ENCODE measurements at regions not wholly inside any gene's neighbourhood (a gene's known extent, or its start where the extent isn't known, plus 50 kb on each side); places are given as distances from the start of the nearest gene placed in this dataset.

GRCh38 chr11:32312206-32312817 lies 123.0 kb downstream of the WT1 start:
- ChIA-PET POLR2A (no interaction called here), CTCF (no interaction called here)
- DNase-seq: no peak
- Mint-ChIP-seq H3K27ac (no peak overlapping the region), H3K4me1 (peaks cover 0 to 4% (median 0%) of the 10 kb centered on the region in 7 donors), H3K27me3 (peaks cover 5 to 25% (median 8%) of the 10 kb centered on the region in 5 donors), H3K4me3 (no peak overlapping the region), H3K36me3 (no peaks in the 10 kb centered on the region), H3K9me3 (no peaks in the 10 kb centered on the region)
- ATAC-seq: no peak
- no peaks in the 10 kb centered on the region for H3K36me3 ChIP-seq (ENCODE audit: control insufficient read depth in 2 of 3, insufficient read depth in 3 of 3, low read length in 3 of 3)
- H3K9me3 ChIP-seq (ENCODE audit: control insufficient read depth in 2 of 3, low read length in 3 of 3): no peaks in the 10 kb centered on the region
- H3K4me1 ChIP-seq (ENCODE audit: control insufficient read depth in 2 of 2, insufficient read depth in 2 of 2, low read length in 2 of 2): no peaks in the 10 kb centered on the region
- no peaks in the 10 kb centered on the region for H3K27me3 ChIP-seq (ENCODE audit: control insufficient read depth in 2 of 2, insufficient read depth in 2 of 2, low read length in 2 of 2)
- no peak overlapping the region for H3K27ac ChIP-seq (ENCODE audit: low read depth, low read length)
- intact Hi-C loops (cut with micrococcal nuclease): no loop called here
- H3K4me3 ChIP-seq (ENCODE audit: low read length): no peak overlapping the region

GRCh38 chr11:32312865-32313403 lies 122.4 kb downstream of the WT1 start:
- Mint-ChIP-seq H3K36me3 (no peaks in the 10 kb centered on the region), H3K9me3 (no peaks in the 10 kb centered on the region), H3K4me1 (peaks cover 0 to 5% (median 0%) of the 10 kb centered on the region in 7 donors), H3K27me3 (peaks cover 5 to 22% (median 10%) of the 10 kb centered on the region in 5 donors), H3K27ac (no peak overlapping the region), H3K4me3 (no peak overlapping the region)
- Histone ChIP-seq H3K36me3 (ENCODE audit: control insufficient read depth in 2 of 3, insufficient read depth in 3 of 3, low read length in 3 of 3) (no peaks in the 10 kb centered on the region), H3K4me3 (ENCODE audit: low read length) (no peak overlapping the region), H3K27ac (ENCODE audit: low read depth, low read length) (no peak overlapping the region), H3K27me3 (ENCODE audit: control insufficient read depth in 2 of 2, insufficient read depth in 2 of 2, low read length in 2 of 2) (no peaks in the 10 kb centered on the region), H3K4me1 (ENCODE audit: control insufficient read depth in 2 of 2, insufficient read depth in 2 of 2, low read length in 2 of 2) (no peaks in the 10 kb centered on the region), H3K9me3 (ENCODE audit: control insufficient read depth in 2 of 3, low read length in 3 of 3) (no peaks in the 10 kb centered on the region)
- ATAC-seq (peak; percentile 81), DNase-seq (peak in 2 of 9 donors; percentile 5 to 26)
- CTCF ChIA-PET: no interaction called here
- POLR2A ChIA-PET: no interaction called here
- intact Hi-C loops (cut with micrococcal nuclease): no loop called here

DNA sequence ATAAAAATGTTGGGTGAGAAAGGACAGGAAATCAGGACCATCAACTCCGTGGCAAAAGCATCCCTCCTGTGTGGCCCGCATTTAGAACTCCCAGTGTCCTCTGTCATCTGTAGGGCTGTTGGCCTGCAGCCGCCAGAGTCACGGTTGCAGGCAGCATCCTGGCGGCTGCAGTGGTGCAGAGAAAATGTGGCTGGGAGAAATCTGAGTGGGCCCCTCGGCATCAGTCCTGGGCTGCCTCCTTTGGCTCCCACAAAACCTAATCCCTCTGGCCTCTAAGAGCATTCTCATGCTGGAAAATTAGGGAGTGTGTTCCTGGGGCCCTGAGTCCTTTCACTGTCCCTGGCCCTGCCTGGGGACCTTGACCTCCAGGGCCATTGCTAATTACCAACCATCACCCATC lies 121.9 kb downstream of the WT1 start:
- H3K27me3 Mint-ChIP-seq: peaks cover 5 to 26% (median 11%) of the 10 kb centered on the region in 5 donors
- Histone ChIP-seq H3K9me3 (ENCODE audit: control insufficient read depth in 2 of 3, low read length in 3 of 3) (no peaks in the 10 kb centered on the region), H3K27ac (ENCODE audit: low read depth, low read length) (no peak overlapping the region), H3K4me1 (ENCODE audit: control insufficient read depth in 2 of 2, insufficient read depth in 2 of 2, low read length in 2 of 2) (no peaks in the 10 kb centered on the region), H3K36me3 (ENCODE audit: control insufficient read depth in 2 of 3, insufficient read depth in 3 of 3, low read length in 3 of 3) (no peaks in the 10 kb centered on the region), H3K4me3 (ENCODE audit: low read length) (no peak overlapping the region), H3K27me3 (ENCODE audit: control insufficient read depth in 2 of 2, insufficient read depth in 2 of 2, low read length in 2 of 2) (no peaks in the 10 kb centered on the region)
- H3K36me3 Mint-ChIP-seq: no peaks in the 10 kb centered on the region
- intact Hi-C loops (cut with micrococcal nuclease): no loop called here
- CTCF ChIA-PET: interaction anchor here (0.6 kb wide), 1 partner anchor 330 kb away, joined by 3 read pairs; no protein-coding TSS in a partner anchor
- ATAC-seq (no peak), DNase-seq (no peak)
- POLR2A ChIA-PET: no interaction called here
- H3K9me3 Mint-ChIP-seq: no peaks in the 10 kb centered on the region
- peaks cover 0 to 6% (median 0%) of the 10 kb centered on the region in 7 donors for H3K4me1 Mint-ChIP-seq
- H3K27ac Mint-ChIP-seq: no peak overlapping the region
- H3K4me3 Mint-ChIP-seq: no peak overlapping the region

GRCh38 chr11:32315121-32315520 lies 120.2 kb downstream of the WT1 start:
- no peaks in the 10 kb centered on the region for H3K27me3 ChIP-seq (ENCODE audit: control insufficient read depth in 2 of 2, insufficient read depth in 2 of 2, low read length in 2 of 2)
- no peaks in the 10 kb centered on the region for H3K36me3 ChIP-seq (ENCODE audit: control insufficient read depth in 2 of 3, insufficient read depth in 3 of 3, low read length in 3 of 3)
- no peak overlapping the region for H3K4me3 ChIP-seq (ENCODE audit: low read length)
- ATAC-seq: no peak
- ChIA-PET POLR2A (no interaction called here), CTCF (interaction anchor here (0.6 to 1.3 kb wide), 3 partner anchors 9 to 72 kb away, joined by 3 to 4 read pairs (median 3); no protein-coding TSS in a partner anchor)
- Mint-ChIP-seq H3K36me3 (no peaks in the 10 kb centered on the region), H3K4me3 (no peak overlapping the region), H3K4me1 (peaks cover 0 to 6% (median 0%) of the 10 kb centered on the region in 7 donors), H3K27ac (no peak overlapping the region), H3K27me3 (peaks cover 11 to 23% (median 16%) of the 10 kb centered on the region in 5 donors), H3K9me3 (no peaks in the 10 kb centered on the region)
- no peaks in the 10 kb centered on the region for H3K9me3 ChIP-seq (ENCODE audit: control insufficient read depth in 2 of 3, low read length in 3 of 3)
- no peak for DNase-seq
- intact Hi-C loops (cut with micrococcal nuclease): no loop called here
- H3K4me1 ChIP-seq (ENCODE audit: control insufficient read depth in 2 of 2, insufficient read depth in 2 of 2, low read length in 2 of 2): no peaks in the 10 kb centered on the region
- no peak overlapping the region for H3K27ac ChIP-seq (ENCODE audit: low read depth, low read length)

GRCh38 chr11:32316232-32316631 lies 119.1 kb downstream of the WT1 start:
- Histone ChIP-seq H3K36me3 (ENCODE audit: control insufficient read depth in 2 of 3, insufficient read depth in 3 of 3, low read length in 3 of 3) (no peaks in the 10 kb centered on the region), H3K27ac (ENCODE audit: low read depth, low read length) (no peak overlapping the region), H3K27me3 (ENCODE audit: control insufficient read depth in 2 of 2, insufficient read depth in 2 of 2, low read length in 2 of 2) (no peaks in the 10 kb centered on the region), H3K4me1 (ENCODE audit: control insufficient read depth in 2 of 2, insufficient read depth in 2 of 2, low read length in 2 of 2) (no peaks in the 10 kb centered on the region), H3K4me3 (ENCODE audit: low read length) (no peak overlapping the region), H3K9me3 (ENCODE audit: control insufficient read depth in 2 of 3, low read length in 3 of 3) (no peaks in the 10 kb centered on the region)
- Mint-ChIP-seq H3K27me3 (peaks cover 16 to 31% (median 22%) of the 10 kb centered on the region in 5 donors), H3K4me3 (no peak overlapping the region), H3K27ac (no peak overlapping the region), H3K36me3 (no peaks in the 10 kb centered on the region), H3K4me1 (peaks cover 0 to 6% (median 0%) of the 10 kb centered on the region in 7 donors), H3K9me3 (no peaks in the 10 kb centered on the region)
- CTCF ChIA-PET: no interaction called here
- DNase-seq (no peak), ATAC-seq (no peak)
- POLR2A ChIA-PET: no interaction called here
- intact Hi-C loops (cut with micrococcal nuclease): no loop called here

GRCh38 chr11:32316858-32317642 lies 118.3 kb downstream of the WT1 start:
- POLR2A ChIA-PET: no interaction called here
- no peak for ATAC-seq
- DNase-seq: no peak
- Mint-ChIP-seq H3K4me3 (no peak overlapping the region), H3K4me1 (peaks cover 0 to 6% (median 0%) of the 10 kb centered on the region in 7 donors), H3K36me3 (no peaks in the 10 kb centered on the region), H3K27ac (no peak overlapping the region), H3K27me3 (peaks cover 14 to 33% (median 21%) of the 10 kb centered on the region in 5 donors), H3K9me3 (no peaks in the 10 kb centered on the region)
- Histone ChIP-seq H3K27me3 (ENCODE audit: control insufficient read depth in 2 of 2, insufficient read depth in 2 of 2, low read length in 2 of 2) (no peaks in the 10 kb centered on the region), H3K4me3 (ENCODE audit: low read length) (no peak overlapping the region), H3K36me3 (ENCODE audit: control insufficient read depth in 2 of 3, insufficient read depth in 3 of 3, low read length in 3 of 3) (no peaks in the 10 kb centered on the region), H3K4me1 (ENCODE audit: control insufficient read depth in 2 of 2, insufficient read depth in 2 of 2, low read length in 2 of 2) (no peaks in the 10 kb centered on the region), H3K9me3 (ENCODE audit: control insufficient read depth in 2 of 3, low read length in 3 of 3) (no peaks in the 10 kb centered on the region), H3K27ac (ENCODE audit: low read depth, low read length) (no peak overlapping the region)
- CTCF ChIA-PET: interaction anchor here (0.8 kb wide), 1 partner anchor 14 kb away, joined by 3 read pairs; no protein-coding TSS in a partner anchor
- intact Hi-C loops (cut with micrococcal nuclease): no loop called here
